ENCODE measurements at regions not wholly inside any gene's neighbourhood (a gene's known extent, or its start where the extent isn't known, plus 50 kb on each side); places are given as distances from the start of the nearest gene placed in this dataset.

DNA sequence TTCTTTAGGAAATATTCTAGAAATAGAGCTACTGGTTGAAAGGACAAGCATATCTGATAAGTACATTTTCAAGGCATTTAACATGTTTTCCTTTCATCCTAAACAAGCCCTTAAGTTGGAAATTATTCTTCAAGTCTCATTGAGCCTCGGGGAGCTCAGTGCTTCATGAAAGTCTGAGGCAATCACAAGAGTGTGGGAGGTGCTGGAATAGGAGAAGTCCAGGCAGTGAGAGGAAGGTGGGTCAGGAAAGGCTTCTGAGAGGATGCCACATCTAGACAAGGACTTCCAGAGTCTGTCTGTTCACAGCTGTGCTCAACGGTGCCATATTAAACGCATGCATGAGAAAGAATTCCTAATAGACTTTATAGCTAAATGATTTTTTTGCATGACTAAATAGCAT, 69.8 kb downstream of the CD83 start:
- DNase-seq, result no peak

DNA sequence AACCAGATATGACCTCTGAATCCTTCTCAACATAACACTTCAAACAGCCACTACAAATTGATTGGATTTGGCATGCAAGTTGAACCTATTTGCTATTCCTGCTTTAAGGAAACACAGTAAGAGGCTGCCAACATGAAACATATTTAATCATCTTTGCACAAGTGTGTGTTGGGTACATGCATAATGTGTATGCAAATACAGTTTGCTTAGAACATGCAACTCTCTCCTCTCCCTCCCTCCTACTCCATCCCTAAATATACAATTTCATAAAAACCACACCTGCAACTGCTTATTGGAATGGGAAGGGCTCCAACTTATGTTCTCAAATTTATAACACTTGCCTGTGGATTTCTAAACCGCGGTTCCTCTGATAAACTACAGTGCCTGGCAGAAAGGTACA, 71.5 kb downstream of the CD83 start:
- DNase-seq, result no peak

DNA sequence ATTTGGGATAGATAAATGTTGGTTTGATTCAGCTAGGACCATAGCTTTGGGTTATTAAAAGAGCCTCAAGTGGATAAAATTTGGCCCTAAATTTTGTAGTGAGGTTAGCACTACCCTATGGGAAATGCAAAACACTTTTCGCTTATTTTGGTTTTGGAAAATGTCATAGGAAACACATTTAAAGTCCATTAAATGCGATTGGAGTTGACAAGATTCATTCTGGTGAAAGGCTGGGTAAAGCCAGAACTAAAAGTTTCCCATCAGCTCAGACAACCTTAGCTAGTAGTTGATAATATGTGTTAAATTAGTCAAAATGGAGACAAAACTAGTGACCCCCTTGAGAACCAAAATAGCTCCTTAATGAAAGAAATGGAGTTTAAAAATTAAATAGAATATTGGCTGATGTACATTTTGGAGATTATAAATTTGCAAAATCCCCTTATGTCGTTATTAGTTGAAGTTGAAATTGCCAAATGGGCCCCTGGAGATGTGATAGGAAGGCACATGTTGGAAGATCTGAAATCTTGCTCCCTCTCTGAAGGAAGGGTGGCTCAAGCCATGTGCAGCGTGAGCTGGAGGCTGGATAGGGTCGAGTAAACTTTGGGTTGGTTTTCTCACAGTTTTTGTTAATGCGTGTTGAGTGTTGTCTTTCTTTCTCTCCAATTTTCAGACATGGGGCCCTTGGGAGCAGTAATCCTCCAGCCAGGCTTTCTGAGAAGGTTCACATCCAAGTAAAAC, 72.8 kb downstream of the CD83 start:
- DNase-seq, result no peak

DNA sequence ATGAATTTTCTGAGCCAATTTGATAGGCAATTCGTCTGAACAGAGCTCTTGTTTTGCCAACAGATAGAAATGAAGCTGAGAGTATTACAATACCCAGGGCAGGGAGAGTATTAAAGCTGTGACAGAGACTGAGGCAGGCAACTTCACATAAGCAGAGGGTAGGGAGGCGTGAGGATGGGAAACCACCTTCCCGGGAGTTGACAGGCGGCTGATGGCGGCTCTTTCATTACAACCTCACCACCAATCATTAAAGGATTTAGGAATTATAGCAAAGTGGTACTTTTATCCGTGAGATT, 73.3 kb downstream of the CD83 start:
- no peak for DNase-seq

DNA sequence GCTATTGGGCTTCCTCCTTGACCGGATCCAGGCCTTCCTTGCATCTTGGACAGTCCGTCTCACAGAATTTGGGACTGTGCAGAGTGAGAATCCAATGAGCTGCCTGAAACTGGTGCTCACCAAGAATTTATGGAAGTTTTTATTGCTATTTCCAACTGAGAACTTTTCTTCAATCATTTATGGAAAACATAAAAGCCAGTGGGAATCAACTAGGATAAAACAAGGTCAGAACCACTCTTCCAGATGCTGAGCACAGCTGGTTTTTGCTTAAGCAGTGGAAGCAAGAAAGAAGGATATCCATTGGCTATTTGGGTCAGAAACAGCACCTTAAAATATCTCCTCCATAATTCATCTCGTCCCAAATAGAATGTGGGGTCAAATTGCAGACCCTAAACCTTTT, 74.2 kb downstream of the CD83 start:
- no peak for DNase-seq

DNA sequence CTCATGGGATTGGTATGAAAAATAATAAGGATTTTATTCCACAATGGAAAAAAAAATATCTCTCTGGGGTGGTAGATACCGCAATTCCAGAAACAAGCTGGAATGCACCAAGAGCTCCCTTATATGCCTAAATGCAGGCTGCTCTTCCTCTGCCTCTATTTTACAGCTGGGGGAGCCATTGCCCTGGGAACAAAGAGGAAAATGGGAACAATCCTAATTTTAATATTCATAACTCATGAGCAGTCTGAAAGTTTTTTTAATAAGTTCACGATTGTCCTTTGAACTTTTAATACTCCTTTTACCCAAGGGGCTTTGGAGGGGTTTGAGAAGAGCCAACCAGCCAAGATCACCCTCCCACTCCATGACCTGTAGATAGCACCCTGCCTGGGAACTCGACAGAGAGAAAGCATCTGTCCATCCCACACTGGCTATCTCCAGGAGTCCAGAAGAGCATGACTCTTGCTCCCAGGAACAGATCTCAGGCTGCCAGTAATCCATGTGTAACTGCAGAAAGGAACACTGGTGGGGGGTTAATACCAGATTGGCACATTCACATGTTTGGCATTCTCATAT, 74.7 kb downstream of the CD83 start:
- no peak for DNase-seq

DNA sequence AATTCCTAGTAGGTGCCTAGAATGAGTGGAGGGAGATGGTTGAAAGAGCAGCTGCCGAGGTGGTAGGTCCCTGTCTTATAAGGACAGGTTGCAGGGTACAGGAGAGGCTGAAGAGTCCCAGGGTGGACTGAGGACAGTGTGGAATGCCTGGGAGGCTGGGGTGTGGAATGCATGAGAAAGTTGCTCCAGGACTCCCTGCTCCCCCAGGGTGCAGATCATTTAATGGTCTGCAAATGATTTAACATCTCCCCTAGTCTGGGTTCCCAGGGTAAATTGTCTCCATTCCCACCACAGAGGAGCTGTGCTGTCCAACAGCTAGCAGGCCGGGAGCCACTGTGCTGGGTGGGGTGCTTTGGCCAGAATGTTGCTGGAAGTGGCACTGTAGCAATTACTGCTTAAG, 76.0 kb downstream of the CD83 start:
- no peak for DNase-seq

DNA sequence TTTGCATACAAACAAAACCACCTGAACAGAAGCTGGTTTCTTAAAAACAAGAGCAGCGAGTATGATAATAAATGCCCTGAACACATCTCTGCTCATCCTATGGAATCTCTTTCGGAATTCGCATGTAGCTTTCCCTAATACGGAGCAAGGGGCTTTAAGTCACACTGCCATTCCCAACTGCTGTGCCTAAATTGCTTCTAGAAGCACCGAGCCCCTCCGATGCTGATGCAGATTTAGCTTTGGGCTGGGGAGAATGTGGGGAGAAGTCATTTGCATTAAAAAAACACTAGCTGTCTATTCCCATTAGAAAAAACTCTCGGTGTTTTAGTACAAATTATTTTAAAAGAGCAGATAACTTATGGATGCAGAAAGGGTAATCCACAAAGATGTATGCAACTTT, 76.9 kb downstream of the CD83 start:
- DNase-seq, result no peak

DNA sequence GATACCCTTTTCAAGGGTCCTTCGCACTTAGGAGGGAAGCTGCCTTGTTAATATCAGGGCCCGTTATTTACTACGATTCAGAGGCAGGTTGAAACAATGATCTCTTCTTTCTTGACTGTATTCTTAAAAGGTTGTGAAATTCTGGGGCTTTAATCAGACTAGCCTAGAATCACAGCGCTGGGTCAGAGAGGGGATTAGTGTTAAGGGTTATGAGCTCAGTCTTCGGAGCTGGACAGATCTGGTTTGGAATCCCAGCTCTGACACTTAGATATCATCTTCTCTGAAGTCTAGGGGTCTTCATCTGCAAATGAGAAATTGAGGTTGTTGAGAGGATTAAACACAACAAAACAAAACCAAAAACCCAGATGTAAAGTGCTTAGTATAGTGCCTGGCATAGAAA, 77.4 kb downstream of the CD83 start:
- DNase-seq, result no peak

DNA sequence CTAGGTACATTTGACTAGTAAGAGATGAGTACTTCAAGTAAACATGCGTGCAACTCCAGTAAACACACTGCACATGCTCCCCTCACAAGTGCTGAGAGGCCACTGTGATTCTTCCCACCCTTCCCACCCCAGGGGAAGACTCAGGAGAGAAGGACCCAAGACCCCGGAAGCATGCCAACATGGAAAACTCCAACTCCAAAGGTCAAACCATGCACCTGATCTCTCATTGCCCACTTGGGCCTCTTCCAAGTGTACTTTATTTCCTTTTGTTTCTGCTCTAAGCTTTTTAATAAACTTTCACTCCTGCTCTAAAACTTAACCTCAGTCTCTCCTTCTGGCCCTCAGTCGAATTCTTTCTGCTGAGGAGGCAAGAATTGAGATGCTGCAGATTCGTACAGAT, 78.5 kb downstream of the CD83 start:
- no peak for DNase-seq

DNA sequence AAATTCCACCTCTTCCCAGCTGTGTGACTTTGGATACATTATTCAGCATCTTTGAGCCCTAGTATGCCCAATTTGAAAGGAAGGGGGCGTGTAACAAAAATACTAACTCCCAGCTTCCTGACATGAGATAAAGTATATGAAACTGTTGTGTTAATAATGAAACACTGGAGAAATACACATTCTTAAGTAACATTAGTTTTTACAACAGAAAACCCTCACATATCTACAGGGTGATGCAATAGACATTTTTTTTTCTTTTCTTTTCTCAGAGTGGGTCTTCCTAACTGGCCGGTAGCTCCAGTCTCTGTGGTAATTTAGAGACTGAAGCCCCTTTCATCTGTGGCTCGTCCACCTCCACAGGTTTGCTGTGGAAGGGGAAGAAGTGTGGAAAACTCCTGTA, 79.5 kb downstream of the CD83 start:
- no peak for DNase-seq

DNA sequence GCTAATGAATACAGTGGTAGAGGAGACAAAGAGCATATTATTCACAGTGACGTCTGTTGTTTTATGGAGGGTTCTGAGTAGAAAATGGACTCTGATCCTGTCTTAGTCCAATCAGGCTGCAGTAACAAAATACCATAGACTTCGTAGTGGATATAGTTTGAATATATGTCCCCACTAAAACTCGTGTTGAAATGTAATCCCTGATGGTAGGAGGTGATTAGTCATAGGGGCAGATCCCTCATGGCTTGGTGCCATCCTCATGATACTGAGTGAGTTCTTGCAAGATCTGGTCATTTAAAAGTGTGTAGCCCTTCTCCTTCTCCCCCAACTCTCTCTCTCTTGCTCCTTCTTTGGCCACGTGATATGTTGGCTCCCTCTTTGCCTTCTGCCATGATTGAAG, 82.5 kb downstream of the CD83 start:
- no peak for DNase-seq

DNA sequence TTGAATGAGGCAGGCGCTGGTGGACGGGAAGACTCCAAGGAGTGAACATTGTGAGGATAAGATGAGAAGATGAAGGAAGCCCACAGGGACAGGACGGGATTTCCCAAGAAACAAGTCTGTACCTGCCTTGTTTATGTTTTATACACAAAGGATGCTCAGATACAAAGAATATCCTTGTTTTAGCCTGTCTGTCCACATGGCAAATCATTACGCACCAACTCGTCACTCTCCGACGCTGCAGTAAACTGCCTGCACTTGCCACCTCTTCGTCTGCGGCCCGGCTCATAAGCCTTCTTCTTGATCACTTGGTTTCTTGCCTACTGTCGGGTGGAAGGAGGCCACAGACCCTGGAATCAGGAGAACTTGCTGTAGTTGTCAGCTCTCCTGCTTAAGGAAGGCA, 85.4 kb downstream of the CD83 start:
- no peak for DNase-seq

DNA sequence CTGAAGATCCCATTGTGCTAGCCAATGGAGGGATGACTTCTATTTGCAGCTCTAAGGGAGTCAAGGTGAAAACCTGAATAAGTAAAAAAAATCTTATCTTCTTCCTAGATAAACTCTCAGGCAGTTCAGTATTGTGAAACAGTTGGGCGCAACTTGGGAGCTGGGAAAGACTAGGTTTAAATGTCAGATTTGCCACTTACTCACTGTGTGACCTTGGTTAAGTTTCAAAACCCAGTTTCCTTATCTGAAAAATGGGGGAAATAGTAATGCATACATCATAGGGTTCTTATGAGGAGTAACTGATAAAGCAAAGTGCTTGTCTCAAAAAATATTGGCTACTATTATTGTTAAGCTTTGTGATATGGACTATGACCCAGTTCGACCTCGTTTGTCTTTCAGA, 88.8 kb downstream of the CD83 start:
- DNase-seq, result no peak

DNA sequence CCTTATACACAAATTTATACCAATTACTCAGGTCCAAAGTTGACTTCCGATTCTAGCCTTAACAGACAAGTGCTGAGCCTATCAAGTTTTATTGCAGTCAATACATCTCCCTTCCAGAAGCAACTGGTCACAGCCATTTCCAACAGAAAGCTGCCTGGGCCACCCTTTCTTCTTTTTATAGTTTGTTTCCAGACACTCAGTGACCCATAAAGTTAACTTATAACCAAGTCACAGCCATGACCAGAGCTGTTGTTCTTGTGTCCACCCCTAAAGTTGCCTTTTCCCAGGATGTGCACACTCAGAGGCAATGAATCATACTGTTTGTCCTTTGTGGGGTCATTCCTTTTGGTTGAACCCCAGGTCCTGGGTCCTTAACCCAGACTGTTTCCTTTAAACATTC, 89.9 kb downstream of the CD83 start:
- DNase-seq, result no peak

DNA sequence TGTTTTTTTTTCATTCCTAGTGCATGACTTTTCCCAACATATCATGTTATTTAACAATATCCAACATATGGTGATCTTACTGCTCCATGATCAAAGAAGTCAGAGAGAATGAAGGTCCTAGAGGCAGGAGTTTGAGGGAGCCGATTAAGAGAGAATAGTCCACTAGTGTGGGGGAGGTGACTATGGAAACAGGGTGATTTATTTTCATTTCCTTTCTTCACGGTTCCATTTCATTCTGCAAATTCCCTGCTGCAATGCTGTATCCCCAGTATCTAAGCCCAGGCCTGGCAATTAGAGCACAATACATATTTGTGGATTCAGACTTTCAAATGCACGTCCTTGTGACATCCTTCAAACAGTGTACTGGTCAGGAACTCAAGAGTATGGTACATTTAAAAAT, 91.4 kb downstream of the CD83 start:
- no peak for DNase-seq

DNA sequence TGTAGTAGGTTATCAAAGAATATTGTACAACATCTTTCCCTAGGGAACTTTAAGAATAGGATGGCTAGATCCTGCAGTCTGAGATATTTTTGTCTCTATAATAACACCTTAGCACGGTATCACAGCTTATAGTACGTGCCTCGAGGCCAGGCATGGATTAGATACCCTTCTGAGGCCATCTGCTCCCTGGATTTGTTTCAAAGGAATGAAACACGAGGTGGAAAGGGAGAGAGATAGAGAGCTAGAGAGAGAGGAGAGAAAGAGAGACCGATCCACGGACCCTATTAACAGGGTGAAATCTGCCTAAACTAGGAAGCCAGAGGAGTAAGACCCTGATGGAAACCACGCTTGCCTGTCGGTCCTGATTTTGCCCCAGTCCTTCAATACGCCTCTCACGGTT, 92.5 kb downstream of the CD83 start:
- DNase-seq, result no peak

DNA sequence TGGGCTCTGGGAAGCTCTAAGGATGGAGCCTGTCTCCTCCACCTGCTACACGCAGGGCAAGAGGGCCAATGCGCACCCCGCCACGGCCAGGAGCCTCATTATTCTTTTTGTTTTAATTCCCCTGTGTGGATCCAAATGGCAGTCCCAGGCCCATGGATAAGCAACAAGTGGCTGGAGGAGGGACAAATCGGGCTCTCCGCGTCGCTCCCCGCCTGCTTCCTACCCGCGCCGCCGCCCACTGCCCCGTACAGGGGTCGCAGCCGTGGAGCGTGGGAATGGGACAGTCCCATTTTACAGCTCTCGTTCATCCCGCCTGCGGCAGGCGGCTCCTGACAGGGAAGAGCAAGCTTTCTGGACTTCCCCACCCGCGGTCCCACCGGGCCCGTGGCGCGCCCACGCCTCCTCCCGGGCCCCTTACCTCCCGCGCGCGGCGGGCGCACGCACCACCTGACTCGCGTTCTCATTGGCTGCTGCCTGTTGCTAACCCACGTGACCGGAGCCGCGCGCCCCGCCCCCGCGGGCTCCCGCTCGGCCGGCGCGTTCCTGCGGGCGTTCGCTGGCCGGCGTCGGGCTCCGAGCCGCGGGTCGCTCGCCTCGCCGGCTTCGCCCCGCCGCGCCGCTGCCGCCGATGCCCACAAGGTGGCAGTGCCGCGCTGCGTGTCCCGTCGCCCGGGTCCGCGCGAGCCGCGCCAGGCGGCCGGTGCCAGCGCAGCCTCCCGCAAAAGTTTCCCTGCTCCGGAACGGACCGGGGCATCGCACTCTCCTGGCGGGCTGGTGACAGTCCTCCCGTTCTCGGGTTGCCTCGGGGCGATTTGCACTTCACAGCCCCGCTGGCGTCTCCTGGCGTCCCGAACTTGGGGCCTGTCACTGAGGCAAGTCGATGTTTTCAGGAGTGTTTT, 93.3 kb downstream of the CD83 start:
- peak; percentile 68 to 83 for DNase-seq

DNA sequence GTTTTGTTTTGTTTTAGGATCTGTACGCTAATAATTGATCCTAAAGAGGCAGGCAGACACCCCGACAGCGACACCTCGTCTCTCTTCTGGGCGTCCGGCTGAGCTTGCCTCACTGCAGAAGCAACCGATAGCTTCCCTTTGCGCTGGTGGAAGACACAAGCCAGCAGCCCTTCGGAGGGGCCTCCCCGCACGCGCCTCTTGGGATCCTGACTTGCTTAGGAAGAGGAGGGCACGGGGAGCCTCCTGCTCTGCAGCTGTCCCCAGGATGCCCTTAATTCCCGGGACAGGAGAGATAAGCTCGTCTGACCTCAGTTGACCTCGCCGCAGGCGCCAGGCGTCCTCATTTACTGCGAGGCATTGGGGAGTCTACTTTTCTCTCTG, 94.0 kb downstream of the CD83 start:
- DNase-seq, result no peak

DNA sequence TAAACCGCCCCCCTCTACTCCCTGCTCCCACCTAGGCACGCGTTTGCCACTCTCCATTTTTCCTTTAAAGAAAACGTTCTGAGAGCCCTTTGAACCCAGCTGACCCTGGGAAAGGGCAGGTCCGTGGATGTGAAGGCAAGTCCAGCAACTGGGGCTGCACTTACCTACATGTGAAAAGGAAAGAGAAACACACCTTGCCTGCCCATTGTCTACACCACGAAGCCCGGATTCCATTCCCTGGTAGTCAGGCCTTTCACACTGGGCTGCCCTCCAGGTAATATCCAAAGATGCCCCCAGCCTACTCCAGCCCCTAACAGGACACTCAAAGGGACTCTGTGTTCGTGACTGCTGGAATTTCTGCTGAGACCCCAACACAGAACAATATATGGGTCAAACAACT, 94.4 kb downstream of the CD83 start:
- no peak for DNase-seq

DNA sequence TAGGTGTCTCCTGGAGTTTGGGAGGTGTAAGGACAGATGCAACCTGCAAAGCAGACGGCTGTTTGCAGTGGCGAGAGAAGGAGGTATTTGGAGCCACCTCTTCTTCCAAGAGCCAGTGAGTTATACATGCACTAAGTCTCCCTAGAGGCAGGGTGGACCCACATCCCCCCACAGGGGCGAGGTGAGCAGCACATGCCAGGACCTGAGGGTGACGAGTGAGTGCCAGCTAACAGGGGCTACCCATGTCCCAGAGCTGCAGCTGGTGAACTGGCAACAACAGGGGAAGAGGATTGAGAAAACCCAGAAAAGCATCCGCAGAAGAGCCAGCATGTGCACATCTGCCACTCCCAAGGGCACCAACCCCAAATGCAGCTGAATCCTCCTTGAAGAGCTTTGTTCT, 95.1 kb downstream of the CD83 start:
- DNase-seq, result no peak

DNA sequence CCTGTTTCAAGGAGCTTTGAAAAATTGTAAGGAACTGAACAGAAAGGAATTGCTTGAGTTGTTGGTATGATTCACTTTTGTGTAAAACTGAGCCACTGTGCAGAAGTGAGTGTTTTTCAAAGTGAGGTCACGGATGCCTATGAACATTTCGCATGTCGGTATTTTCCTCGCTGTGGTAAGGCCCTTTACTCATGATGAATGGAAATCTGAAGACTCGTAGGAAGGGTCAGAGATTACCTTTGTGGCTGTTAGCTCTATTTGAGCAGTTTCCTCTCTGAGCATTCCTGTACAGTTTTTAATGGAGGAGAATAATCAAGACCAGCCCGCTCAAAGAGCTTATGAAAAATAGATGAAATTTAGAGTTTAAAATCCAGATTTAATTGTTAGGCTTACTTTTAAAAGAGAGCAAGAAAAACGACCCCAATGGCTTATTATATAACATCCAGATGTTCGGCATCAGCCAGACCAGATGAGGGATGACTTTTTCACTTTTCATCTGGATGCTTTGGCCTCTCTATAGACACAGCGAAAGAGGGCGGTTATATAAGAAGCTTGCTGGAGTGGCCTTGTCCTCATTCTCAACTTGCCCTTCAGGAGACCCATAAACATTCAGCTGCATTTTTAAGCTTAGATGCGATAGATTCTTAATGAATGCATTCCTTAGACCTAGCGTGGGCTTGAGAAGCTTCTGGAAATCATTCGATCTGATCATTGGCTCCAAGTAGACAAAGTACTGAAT, 99.5 kb downstream of the CD83 start:
- no peak for DNase-seq

DNA sequence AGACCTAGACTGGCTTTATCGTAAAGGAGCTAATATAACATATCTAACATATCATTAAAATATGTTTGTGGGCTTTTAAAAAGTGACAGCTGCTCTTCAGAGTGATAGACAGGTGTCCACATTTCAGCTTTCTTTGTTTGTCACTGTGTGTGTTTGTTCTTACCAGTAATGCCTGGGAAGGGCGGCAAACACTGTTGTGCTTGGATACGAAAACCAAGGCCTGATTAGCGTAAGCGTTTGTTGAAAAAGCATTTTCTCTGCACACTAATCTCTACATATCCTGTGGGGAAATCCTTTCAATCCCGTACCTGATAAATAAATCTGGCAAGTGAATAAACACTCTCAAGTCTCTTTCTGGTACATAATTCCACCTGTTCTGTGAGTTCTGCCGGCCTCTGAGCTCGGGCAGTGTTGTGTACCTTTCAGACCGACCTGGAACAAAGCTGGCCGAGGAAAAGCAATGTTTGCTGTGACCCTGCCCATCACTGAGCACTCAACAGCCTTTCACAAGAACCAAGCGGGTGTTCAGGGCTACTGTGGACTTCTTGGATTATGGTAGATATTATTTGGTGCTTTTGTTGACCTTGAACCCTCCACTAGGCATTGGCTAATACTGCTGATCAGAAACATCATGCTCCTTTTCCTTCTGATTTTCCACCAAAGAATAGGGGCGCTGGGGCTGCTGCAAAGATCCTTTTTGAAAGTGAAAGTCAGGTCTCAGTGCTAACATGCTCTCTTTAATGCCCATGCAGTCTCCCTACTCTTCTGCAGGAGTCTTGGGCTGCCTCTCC, 100.4 kb downstream of the CD83 start:
- DNase-seq, result no peak

Measured in SHP77 (cell line).